ENCODE measurements at regions not wholly inside any gene's neighbourhood (a gene's known extent, or its start where the extent isn't known, plus 50 kb on each side); places are given as distances from the start of the nearest gene placed in this dataset.

DNA sequence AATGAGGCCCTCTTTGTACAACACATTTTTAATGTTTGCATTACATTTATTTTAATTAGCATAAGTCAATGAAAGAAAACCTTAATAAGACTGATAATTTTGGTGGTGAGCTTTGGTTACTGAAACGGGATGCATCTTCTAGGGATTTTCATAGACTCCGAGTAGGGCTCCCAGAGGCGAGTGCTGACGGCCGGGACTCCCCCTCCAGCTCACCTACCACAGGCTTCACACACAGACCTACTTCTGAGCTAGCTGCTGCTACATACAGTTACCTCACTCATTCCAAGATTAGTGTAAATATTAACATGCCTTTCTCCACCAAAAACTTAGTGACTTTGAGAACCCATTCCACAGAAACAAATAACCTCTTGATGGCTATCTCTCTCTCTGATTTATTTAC, 271.1 kb downstream of the GALR1 start:
- TF ChIP-seq, protein P1, sequence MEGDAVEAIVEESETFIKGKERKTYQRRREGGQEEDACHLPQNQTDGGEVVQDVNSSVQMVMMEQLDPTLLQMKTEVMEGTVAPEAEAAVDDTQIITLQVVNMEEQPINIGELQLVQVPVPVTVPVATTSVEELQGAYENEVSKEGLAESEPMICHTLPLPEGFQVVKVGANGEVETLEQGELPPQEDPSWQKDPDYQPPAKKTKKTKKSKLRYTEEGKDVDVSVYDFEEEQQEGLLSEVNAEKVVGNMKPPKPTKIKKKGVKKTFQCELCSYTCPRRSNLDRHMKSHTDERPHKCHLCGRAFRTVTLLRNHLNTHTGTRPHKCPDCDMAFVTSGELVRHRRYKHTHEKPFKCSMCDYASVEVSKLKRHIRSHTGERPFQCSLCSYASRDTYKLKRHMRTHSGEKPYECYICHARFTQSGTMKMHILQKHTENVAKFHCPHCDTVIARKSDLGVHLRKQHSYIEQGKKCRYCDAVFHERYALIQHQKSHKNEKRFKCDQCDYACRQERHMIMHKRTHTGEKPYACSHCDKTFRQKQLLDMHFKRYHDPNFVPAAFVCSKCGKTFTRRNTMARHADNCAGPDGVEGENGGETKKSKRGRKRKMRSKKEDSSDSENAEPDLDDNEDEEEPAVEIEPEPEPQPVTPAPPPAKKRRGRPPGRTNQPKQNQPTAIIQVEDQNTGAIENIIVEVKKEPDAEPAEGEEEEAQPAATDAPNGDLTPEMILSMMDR (optimal IDR thresholded peaks at IDR 0.05 in 1 of 3, IDR thresholded peaks at IDR 0.05 in 1 of 3, conservative IDR thresholded peaks at IDR 0.05 in 1 of 3; ENCODE audit: extremely low read depth in 1 of 3, insufficient read depth in 2 of 3, low read length in 3 of 3) = no peak
- no peak for TF ChIP-seq EZH2 (IDR thresholded peaks at IDR 0.05; ENCODE audit: low read length)

All from keratinocyte (primary cell).